ENCODE measurements at regions not wholly inside any gene's neighbourhood (a gene's known extent, or its start where the extent isn't known, plus 50 kb on each side); places are given as distances from the start of the nearest gene placed in this dataset.
"Not testable (repeated sequence)": the region's sequence is repeated elsewhere in the genome, so short reads cannot be mapped to it uniquely, and the experiment has no call there.

DNA sequence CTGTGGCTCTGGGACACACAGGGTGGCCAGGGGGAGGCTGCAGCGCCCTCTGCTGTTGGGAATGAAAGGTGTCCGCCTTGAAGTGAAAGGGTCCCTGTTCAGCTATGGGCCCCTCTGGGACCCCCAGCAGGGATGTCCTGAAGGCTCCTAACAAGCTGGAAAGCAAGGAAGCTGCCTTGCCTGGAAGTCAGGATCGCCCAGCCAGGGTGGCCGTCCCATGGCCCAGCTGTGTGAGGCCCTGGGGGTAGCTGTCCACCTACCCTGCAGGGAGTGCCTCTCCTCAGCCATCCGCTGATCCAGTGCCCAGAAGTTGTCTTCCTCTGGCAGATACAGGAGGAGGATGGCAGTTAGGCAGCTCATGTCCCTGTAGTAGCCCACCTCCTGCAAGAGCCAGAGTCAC, 143.4 kb upstream of the ZNG1F start:
- POLR2A ChIA-PET; H3K27ac Mint-ChIP-seq; DNase-seq; H3K9me3 Mint-ChIP-seq; H3K4me1 Mint-ChIP-seq; H3K27me3 Mint-ChIP-seq; ATAC-seq (ENCODE audit: low read depth); H3K4me3 Mint-ChIP-seq; H3K36me3 Mint-ChIP-seq: not testable (repeated sequence)

DNA sequence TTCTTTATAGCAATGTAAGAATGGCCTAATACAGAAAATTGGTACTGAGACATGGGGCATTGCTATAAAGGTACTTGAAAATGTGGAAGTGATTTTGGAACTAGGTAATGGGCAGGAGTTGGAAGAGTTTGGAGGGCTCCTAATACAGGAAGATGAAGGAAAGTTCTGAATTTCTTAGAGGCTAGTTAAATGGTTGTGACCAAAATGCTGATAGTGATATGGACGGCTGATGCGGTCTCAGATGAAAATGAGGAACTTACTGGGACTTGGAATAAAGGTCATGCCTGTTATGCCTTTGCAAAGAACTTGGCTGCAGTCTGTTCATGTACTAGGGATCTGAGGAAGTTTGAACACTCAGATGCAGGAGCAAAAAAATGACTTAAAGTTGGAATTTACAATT, 132.2 kb upstream of the ZNG1F start:
- H3K9me3 Mint-ChIP-seq; ATAC-seq (ENCODE audit: low read depth); H3K4me3 Mint-ChIP-seq: not testable (repeated sequence)

DNA sequence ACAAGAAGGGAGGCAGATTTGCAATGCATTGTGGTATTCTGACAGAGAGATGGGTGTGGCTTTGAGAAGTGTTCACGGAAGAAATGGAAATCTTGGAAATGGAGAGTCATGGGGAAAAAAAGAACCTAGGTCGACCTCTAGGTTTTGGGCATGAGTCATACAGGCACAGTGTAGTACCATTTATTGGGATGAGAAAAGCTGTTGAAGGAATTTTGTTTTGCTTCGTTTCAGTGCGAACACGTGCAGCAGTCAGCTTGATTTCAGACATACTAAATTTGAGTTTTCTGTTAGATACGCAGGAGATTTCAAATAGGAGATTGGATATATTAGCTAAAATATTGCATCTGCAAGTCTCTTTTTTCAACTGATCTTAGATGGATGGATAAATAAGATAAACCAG, 119.8 kb upstream of the ZNG1F start:
- H3K27me3 Mint-ChIP-seq; DNase-seq; POLR2A ChIA-PET; H3K27ac Mint-ChIP-seq; H3K4me1 Mint-ChIP-seq; ATAC-seq (ENCODE audit: low read depth); H3K36me3 Mint-ChIP-seq; H3K9me3 Mint-ChIP-seq; H3K4me3 Mint-ChIP-seq: not testable (repeated sequence)

More for the DNA sequence above, 132.2 kb upstream of the ZNG1F start:
- H3K36me3 Mint-ChIP-seq, H3K27ac Mint-ChIP-seq, DNase-seq, H3K27me3 Mint-ChIP-seq, H3K4me1 Mint-ChIP-seq, POLR2A ChIA-PET: not testable (repeated sequence)

DNA sequence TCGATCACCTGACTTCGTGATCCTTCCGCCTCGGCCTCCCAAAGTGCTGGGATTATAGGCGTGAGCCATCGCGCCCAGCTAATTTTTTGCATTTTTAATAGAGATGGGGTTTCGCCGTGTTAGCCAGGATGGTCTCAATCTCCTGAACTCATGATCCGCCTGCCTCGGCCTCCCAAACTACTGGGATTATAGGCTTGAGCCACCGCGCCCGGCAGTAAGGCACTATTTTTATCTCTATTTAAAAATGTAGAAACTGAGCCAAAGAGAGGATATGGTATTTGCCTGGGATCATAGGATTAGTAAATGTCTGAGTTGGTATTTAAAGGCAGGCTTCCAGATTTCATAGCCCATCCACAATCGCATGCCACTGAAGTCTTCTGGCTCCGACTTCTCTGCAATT, 96.6 kb upstream of the ZNG1F start:
- ATAC-seq (ENCODE audit: low read depth); H3K27me3 Mint-ChIP-seq; DNase-seq; POLR2A ChIA-PET; H3K27ac Mint-ChIP-seq; H3K36me3 Mint-ChIP-seq; H3K4me3 Mint-ChIP-seq; H3K9me3 Mint-ChIP-seq; H3K4me1 Mint-ChIP-seq: not testable (repeated sequence)

DNA sequence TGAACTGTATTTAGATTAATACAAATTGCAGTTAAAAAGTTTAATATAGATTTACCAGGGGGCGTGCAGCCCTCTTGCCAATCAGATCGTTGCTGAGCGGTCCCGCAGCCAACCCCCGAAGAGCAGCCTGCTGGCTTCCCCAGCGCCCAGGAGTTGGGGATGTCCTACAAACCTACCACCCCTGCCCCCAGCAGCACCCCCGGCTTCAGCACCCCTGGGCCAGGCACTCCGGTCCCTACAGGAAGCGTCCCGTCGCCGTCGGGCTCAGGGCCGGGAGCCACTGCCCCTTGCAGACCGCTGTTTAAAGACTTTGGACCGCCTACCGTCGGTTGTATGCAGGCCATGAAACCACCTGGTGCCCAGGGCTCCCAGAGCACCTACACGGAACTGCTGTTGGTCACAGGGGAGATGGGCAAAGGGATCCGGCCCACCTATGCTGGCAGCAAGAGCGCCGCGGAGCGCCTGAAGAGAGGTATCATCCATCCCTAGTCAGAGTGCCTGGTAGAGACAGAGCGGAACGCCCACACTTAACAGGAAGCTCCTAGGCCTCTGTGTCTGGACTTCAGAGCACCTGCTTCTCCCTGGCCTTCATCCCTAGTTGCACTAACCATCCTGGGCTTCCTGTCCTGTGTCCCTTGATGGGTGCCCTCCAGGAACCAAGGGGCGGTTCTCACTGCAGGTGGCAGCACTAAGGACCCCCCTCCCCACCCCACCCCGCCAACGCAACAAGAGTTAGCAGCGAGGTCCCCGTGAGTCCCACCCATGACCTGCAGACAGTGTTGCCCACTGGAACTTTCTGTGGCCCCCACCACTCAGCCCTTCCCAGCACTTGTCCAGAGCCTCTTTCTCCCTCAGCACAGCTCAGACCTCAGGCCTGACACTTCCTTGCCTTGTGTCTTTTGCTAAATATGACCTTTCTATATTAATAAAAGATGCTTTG, 91.5 kb upstream of the ZNG1F start:
- H3K27ac Mint-ChIP-seq; H3K4me3 Mint-ChIP-seq; POLR2A ChIA-PET; ATAC-seq (ENCODE audit: low read depth); H3K36me3 Mint-ChIP-seq; H3K4me1 Mint-ChIP-seq; H3K9me3 Mint-ChIP-seq; H3K27me3 Mint-ChIP-seq; DNase-seq: not testable (repeated sequence)

DNA sequence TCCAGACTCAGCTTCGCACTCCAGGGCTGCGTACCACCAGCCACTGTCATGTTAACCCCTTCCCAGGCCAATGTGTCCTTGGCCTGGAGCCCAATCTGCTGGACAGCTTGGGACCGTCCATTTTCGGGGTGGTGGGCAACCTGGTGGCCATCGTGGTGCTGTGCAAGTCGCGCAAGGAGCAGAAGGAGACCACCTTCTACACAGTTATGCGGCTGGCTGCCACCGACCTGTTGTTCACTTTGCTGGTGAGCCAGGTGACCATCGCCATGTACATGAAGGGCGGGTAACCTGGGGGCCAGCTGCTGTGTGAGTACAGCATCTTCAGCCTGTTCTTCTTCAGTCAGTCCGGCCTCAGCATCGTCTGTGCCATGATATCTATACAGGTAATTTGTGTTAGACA, 90.3 kb upstream of the ZNG1F start:
- H3K27ac Mint-ChIP-seq; H3K4me1 Mint-ChIP-seq; H3K9me3 Mint-ChIP-seq; H3K27me3 Mint-ChIP-seq; DNase-seq; H3K36me3 Mint-ChIP-seq; H3K4me3 Mint-ChIP-seq; POLR2A ChIA-PET; ATAC-seq (ENCODE audit: low read depth): not testable (repeated sequence)

DNA sequence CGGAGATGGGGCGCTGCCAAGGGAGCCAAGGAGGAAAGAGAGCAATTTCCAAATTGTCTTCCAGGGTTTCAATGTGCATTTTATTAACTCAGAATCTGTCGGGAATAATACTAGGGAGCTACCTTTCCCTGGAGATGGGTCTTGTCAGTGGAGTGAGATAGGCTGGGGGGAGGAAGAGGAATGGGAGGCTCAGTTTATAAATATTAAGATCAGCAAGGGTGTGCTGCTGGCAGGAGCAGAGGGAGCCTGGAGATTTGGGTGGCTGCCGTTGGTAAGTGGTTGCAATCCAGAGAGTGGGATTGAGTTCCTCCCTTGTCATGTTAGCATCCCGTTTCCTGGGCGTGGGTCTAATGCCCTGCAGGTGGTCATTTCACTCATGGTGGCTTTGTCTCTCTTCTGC, 89.9 kb upstream of the ZNG1F start:
- H3K4me1 Mint-ChIP-seq; ATAC-seq (ENCODE audit: low read depth); H3K36me3 Mint-ChIP-seq; DNase-seq; H3K27ac Mint-ChIP-seq; H3K27me3 Mint-ChIP-seq; POLR2A ChIA-PET; H3K4me3 Mint-ChIP-seq; H3K9me3 Mint-ChIP-seq: not testable (repeated sequence)

DNA sequence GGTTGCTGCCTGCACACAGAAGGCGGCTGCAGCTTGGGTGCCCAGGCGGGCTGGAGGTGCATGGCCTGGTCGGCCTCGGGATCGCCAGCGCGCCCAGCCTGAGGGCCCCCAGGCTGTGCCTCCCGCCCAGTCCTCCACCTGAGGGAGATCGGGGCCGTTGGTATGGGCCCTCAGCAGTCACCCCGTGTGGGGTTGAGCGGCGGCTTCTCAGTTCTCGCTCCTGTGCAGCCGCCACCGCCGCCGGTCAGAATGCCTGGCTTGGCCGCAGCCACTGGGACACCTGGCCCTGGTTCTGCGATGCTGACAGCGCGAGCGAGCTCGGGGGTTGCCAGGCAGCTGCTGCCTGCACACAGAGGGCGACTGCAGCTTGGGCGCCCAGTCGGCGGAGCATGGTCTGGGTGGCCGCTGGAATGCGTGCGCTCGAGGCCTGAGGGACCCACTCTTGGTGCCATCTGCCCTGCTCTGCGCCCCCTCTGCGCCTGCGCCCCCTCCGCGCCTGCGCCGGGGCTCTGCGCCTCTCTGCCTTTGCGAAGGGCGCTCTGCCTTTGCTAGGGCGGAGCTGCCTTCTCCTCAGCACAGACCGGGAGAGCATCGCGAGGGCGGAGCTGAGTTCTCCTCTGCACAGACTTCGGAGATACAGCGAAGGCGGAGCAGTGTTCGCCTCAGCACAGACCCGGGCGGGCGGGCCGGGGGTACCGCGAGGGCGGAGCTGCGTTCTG, 84.6 kb upstream of the ZNG1F start:
- POLR2A ChIA-PET, H3K36me3 Mint-ChIP-seq, H3K9me3 Mint-ChIP-seq, H3K27me3 Mint-ChIP-seq, H3K4me1 Mint-ChIP-seq: not testable (repeated sequence)
- DNase-seq (peak; percentile 85), ATAC-seq (ENCODE audit: low read depth) (peak; percentile 100)
- peak overlapping the region; percentile 69 for H3K27ac Mint-ChIP-seq
- H3K4me3 Mint-ChIP-seq = peak overlapping the region; percentile 70

DNA sequence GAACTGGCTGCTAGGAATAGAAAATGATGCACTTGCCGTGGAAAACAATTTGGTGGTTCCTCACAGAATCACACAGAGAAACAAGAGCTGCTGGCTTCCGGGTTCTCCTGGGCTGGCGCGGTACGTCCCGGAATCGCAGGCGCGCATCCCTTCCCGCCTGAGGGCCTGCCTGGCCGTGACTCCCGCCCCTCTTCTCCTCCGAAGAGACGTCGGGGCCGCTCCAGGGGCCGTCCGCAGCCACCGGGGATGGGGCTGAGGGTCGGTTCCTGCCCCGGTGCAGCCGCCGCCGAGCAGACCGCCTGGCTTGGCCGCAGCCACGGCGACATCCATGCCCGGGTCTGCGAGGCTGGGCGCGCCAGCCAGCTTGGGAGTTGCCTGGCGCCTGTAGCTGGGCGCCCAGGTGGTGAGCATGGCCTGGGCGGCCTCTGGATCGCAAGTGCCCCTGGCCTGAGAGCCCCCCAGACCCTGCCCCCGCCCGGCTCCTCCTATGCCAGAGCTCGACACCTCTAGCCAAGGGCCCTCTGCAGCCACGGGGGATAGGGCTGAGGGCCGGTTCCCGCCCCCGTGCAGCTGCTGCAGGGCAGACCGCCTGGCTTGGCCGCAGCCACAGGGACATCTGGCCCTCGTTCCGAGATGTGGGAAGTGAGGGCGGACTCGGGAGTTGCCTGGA, 83.9 kb upstream of the ZNG1F start:
- H3K27ac Mint-ChIP-seq; H3K36me3 Mint-ChIP-seq; POLR2A ChIA-PET; H3K4me1 Mint-ChIP-seq; ATAC-seq (ENCODE audit: low read depth); H3K27me3 Mint-ChIP-seq; H3K9me3 Mint-ChIP-seq; H3K4me3 Mint-ChIP-seq: not testable (repeated sequence)
- peak; percentile 61 for DNase-seq

DNA sequence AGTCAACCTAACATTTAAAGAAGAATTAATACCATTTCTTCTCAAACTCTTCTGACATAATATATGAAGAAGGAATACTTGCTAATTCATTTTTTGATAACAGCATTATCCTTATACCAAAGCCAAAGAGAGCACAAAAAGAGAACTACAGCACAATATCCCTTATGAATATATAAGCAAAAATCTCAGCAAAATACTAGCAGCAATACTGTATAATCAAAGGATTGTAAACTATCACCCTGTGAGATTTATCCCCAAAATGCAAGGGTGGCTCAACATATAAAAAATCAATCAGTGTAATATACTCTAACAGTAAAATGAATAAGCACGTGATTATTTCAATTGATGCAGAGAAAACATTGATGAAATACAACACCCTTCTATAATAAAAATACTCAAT, 81.9 kb upstream of the ZNG1F start:
- H3K27me3 Mint-ChIP-seq = peaks cover 13% of the 10 kb centered on the region
- ATAC-seq (ENCODE audit: low read depth); H3K27ac Mint-ChIP-seq: not testable (repeated sequence)

DNA sequence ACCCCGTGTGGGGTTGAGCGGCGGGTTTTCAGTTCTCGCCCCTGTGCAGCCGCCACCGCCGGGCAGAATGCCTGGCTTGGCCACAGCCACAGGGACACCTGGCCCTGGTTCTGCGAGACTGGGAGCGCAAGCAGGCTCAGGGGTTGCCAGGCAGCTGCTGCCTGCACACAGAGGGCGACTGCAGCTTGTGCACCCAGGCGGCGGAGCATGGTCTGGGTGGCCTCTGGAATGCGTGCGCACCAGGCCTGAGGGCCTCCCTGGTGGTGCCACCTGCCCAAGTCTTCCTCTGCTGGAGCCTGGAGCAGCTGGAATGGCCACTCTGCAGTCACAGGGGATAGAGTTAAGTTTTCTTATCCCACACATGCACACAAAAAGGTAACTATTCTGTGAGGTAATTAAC, 80.4 kb upstream of the ZNG1F start:
- H3K4me3 Mint-ChIP-seq; H3K36me3 Mint-ChIP-seq; H3K4me1 Mint-ChIP-seq; DNase-seq; H3K27me3 Mint-ChIP-seq; H3K9me3 Mint-ChIP-seq; POLR2A ChIA-PET; ATAC-seq (ENCODE audit: low read depth); H3K27ac Mint-ChIP-seq: not testable (repeated sequence)

More for the DNA sequence above, 81.9 kb upstream of the ZNG1F start:
- H3K4me1 Mint-ChIP-seq, DNase-seq, POLR2A ChIA-PET, H3K9me3 Mint-ChIP-seq, H3K36me3 Mint-ChIP-seq, H3K4me3 Mint-ChIP-seq: not testable (repeated sequence)

DNA sequence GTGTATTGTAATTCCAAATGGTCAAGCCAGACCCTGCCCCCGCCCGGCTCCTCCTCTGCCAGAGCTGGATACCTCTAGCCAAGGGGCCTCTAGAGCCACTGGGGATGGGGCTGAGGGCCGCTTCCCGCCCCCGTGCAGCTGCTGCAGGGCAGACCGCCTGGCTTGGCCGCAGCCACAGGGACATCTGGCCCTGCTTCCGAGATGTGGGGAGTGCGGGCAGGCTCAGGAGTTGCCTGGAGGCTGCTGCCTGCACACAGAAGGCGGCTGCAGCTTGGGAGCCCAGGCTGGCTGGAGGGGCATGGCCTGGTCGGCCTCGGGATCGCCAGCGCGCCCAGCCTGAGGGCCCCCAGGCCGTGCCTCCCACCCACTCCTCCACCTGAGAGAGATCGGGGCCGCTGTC, 79.9 kb upstream of the ZNG1F start:
- H3K4me3 Mint-ChIP-seq; POLR2A ChIA-PET; H3K27ac Mint-ChIP-seq; H3K36me3 Mint-ChIP-seq; ATAC-seq (ENCODE audit: low read depth); H3K9me3 Mint-ChIP-seq; H3K27me3 Mint-ChIP-seq; H3K4me1 Mint-ChIP-seq: not testable (repeated sequence)
- DNase-seq = peak; percentile 32

DNA sequence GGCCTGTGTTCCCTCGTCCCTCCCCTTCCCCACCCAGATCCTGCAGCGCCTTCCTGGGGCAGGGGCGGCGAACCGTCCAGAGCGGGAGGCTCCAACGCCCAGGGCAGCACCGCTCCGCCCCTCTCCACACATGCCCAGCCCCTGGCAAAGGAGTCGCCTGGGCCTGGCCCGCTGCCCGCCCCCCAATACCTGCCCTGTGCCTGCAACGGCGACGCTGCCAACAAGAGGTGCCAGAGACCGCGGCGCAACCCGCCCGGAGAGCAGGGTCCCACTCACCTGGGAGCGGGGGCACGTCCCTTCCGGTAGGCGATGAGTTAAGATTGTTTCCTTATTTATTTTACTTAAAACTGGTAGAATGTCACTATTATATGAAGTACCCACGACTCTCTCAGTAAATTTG, 77.5 kb upstream of the ZNG1F start:
- H3K36me3 Mint-ChIP-seq; H3K4me1 Mint-ChIP-seq; ATAC-seq (ENCODE audit: low read depth); H3K27ac Mint-ChIP-seq; DNase-seq; POLR2A ChIA-PET; H3K27me3 Mint-ChIP-seq; H3K9me3 Mint-ChIP-seq: not testable (repeated sequence)
- peak overlapping the region; percentile 33 for H3K4me3 Mint-ChIP-seq

DNA sequence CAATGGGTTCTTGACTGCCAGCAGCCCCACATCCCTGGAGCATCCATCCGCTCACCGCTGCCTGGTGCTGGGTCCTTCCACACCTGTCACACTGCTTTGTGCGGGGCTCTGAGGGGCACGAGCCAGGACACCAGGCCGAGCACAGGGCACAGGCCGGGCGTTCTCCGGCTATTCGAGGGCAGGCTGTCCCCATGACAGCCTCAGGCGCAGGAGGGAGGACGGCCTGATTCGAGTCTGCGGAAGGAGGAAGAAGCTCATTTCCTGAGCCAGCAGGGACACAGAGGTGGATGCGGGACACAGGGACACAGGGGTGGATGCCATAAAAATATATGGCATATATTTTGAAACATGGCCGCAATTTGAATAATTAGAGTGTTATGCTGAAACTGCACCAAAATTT, 76.9 kb upstream of the ZNG1F start:
- H3K9me3 Mint-ChIP-seq; H3K27me3 Mint-ChIP-seq; ATAC-seq (ENCODE audit: low read depth); DNase-seq; H3K4me3 Mint-ChIP-seq; H3K4me1 Mint-ChIP-seq; H3K36me3 Mint-ChIP-seq; H3K27ac Mint-ChIP-seq; POLR2A ChIA-PET: not testable (repeated sequence)

All from activated naive CD8-positive, alpha-beta T cell treated with anti-CD3 and anti-CD28 coated beads, Interleukin-2, amount 10 ng/mL, durations not matched to agents 7 days and 5 days (primary cell).